B cell (primary cell): ENCODE measurements at regions not wholly inside any gene's neighbourhood (a gene's known extent, or its start where the extent isn't known, plus 50 kb on each side); places are given as distances from the start of the nearest gene placed in this dataset.

Experiments
- ATAC-seq: fragments of 200-7000 bp; cut with Tn5 transposase; one replicate; pipeline ENCODE4 v1.10.0; 2021; ENCODE audit warnings: low read depth, mild to moderate bottlenecking, moderate number of reproducible peaks, moderate library complexity
- CTCF ChIA-PET: fragments of 350-600 bp; sonication (Branson Sonifier 250); formaldehyde crosslinking; loops from one replicate; lab custom pipeline; 2021; ENCODE audit warnings: antibody characterized with exemption, inconsistent platforms; lab: Charles Lee
- POLR2A ChIA-PET: fragments of 350-600 bp; sonication (Branson Sonifier 250); formaldehyde crosslinking; loops from one replicate; lab custom pipeline; 2021; ENCODE audit warnings: antibody characterized with exemption; lab: Charles Lee
- DNase-seq: peaks from one replicate; pipeline ENCODE4 v3.0.0; 2013
- H2AFZ ChIP-seq: 2 replicates; pipeline ENCODE4 v1.6.1; 2012; ENCODE audit warnings: mild to moderate bottlenecking, low read depth, low read length; ENCODE audit not compliant: insufficient read depth, poor library complexity, severe bottlenecking
- H3K27ac ChIP-seq, 2 donors: 1 replicate in 1 of 2; 2 replicates in 1 of 2; pipeline ENCODE4 v1.5.1; 2012 to 2013; ENCODE audit warnings: low read length in 2 of 2, mild to moderate bottlenecking in 2 of 2, moderate library complexity in 1 of 2
- H3K27me3 ChIP-seq, 4 experiments: fragments of 200-600 bp in 1 of 4; sonication (generic) in 1 of 4; replicated peaks in 1 of 4; 1 replicate in 2 of 4; 2 replicates in 2 of 4; pipeline versions ENCODE4 v1.6.1 to v1.7.0; 2013 to 2016; ENCODE audit warnings: low read length in 3 of 4, mild to moderate bottlenecking in 2 of 4, mixed read lengths in 1 of 4, moderate library complexity in 1 of 4; ENCODE audit not compliant: insufficient read depth in 4 of 4, control insufficient read depth in 3 of 4; ENCODE audit errors: control extremely low read depth in 1 of 4
- H3K36me3 ChIP-seq, 2 experiments: replicated peaks in 1 of 2; 1 replicate in 1 of 2; 2 replicates in 1 of 2; pipeline versions ENCODE4 v1.6.1 to v1.7.1; 2013; ENCODE audit warnings: low read length in 1 of 2; ENCODE audit not compliant: insufficient read depth in 2 of 2, control insufficient read depth in 1 of 2; ENCODE audit errors: control extremely low read depth in 1 of 2, extremely low read depth in 1 of 2
- H3K4me1 ChIP-seq, 2 donors: fragments of 200-600 bp in 1 of 2; sonication (generic) in 1 of 2; 1 replicate in 1 of 2; 2 replicates in 1 of 2; pipeline versions ENCODE4 v1.5.1 to v1.6.1; 2013 to 2017; ENCODE audit warnings: low read length in 2 of 2; ENCODE audit not compliant: control insufficient read depth in 2 of 2, insufficient read depth in 2 of 2
- H3K4me2 ChIP-seq: replicated peaks from 2 replicates; pipeline ENCODE3; 2012; ENCODE audit warnings: mild to moderate bottlenecking, low read depth, low read length; ENCODE audit not compliant: poor library complexity, severe bottlenecking
- H3K4me3 ChIP-seq, 5 experiments: fragments of 200-600 bp in 1 of 5; sonication (generic) in 1 of 5; 1 replicate in 3 of 5; 2 replicates in 2 of 5; pipeline versions ENCODE4 v1.5.1 to v1.7.0; 2011 to 2016; ENCODE audit warnings: low read length in 4 of 5, mild to moderate bottlenecking in 4 of 5, low read depth in 2 of 5, control low read depth in 1 of 5, moderate library complexity in 1 of 5; ENCODE audit not compliant: insufficient read depth in 1 of 5; ENCODE audit errors: control extremely low read depth in 1 of 5, extremely low read depth in 1 of 5
- H3K79me2 ChIP-seq: fragments of 200-600 bp; sonication (generic); one replicate; pipeline ENCODE4 v1.6.0; 2016; ENCODE audit warnings: low read length; ENCODE audit not compliant: control insufficient read depth, insufficient read depth
- H3K9ac ChIP-seq: fragments of 200-600 bp; sonication (generic); 2 replicates; pipeline ENCODE4 v1.6.1; 2017; ENCODE audit warnings: mild to moderate bottlenecking, low read length, moderate library complexity
- H3K9me3 ChIP-seq, 3 donors: one replicate each; pipeline versions ENCODE4 v1.6.1 to v1.7.1; 2013; ENCODE audit warnings: low read length in 2 of 3; ENCODE audit not compliant: control insufficient read depth in 2 of 3, insufficient read depth in 1 of 3; ENCODE audit errors: control extremely low read depth in 1 of 3
- H4K20me1 ChIP-seq: 2 replicates; pipeline ENCODE4 v1.6.0; 2012; ENCODE audit warnings: mild to moderate bottlenecking, low read length; ENCODE audit not compliant: insufficient read depth, control insufficient read depth, poor library complexity, severe bottlenecking
- H3K27ac Mint-ChIP-seq: one replicate; pipeline ENCODE4 v1.8.0; 2021; ENCODE audit warnings: mixed read lengths
- H3K27me3 Mint-ChIP-seq: one replicate; pipeline ENCODE4 v1.8.0; 2021; ENCODE audit warnings: mixed read lengths
- H3K4me1 Mint-ChIP-seq: one replicate; pipeline ENCODE4 v1.8.0; 2021; ENCODE audit warnings: mixed read lengths
- H3K4me3 Mint-ChIP-seq: one replicate; pipeline ENCODE4 v1.8.0; 2021; ENCODE audit warnings: mixed read lengths
- H3K9me3 Mint-ChIP-seq: one replicate; pipeline ENCODE4 v1.8.0; 2022; ENCODE audit warnings: mixed read lengths; ENCODE audit not compliant: insufficient read depth
- CTCF ChIP-seq: fragments of 200-600 bp; IDR thresholded peaks from one replicate; pipeline ENCODE4 v1.8.0; 2022; ENCODE audit warnings: antibody characterized with exemption, mild to moderate bottlenecking
- EZH2 ChIP-seq: IDR thresholded peaks from 2 replicates; pipeline ENCODE4 v1.6.1; 2012; ENCODE audit warnings: borderline replicate concordance, low read depth, mild to moderate bottlenecking, moderate library complexity, low read length; ENCODE audit not compliant: insufficient read depth, poor library complexity, severe bottlenecking
- WGBS: methylation state at CpG from one replicate; pipeline ENCODE4 v1.1.5; 2013; ENCODE audit warnings: missing lambda C conversion rate; ENCODE audit not compliant: insufficient coverage; 5-methylcytosine and 5-hydroxymethylcytosine counted together
- intact Hi-C: fragments of 100-400 bp; cut with micrococcal nuclease; formaldehyde crosslinking; loops from one replicate; pipeline ENCODE4 v1.10.0; 2022

- Histone ChIP-seq H4K20me1 (no peaks in the 10 kb centered on the region), H3K4me2 (peak overlapping the region; percentile 99), H3K4me1 (peaks cover 28 to 48% of the 10 kb centered on the region in 2 donors), H3K9me3 (no peaks in the 10 kb centered on the region), H3K27ac (peak overlapping the region in 1 of 2 donors; percentile 9), H2AFZ (peak overlapping the region; percentile 68), H3K4me3 (peak overlapping the region in 1 of 5 experiments; percentile 9), H3K79me2 (peaks cover 55% of the 10 kb centered on the region), H3K9ac (no peak overlapping the region), H3K36me3 (no peaks in the 10 kb centered on the region), H3K27me3 (no peaks in the 10 kb centered on the region)
- 56% methylated on average over 17 of the region's 19 CpGs for WGBS
- no peaks in the 10 kb centered on the region for H3K27me3 Mint-ChIP-seq
- intact Hi-C loops: no loop called here
- H3K9me3 Mint-ChIP-seq: no peaks in the 10 kb centered on the region
- TF ChIP-seq EZH2: no peak
- TF ChIP-seq CTCF: no peak
- CTCF ChIA-PET: interaction anchor here (0.9 to 2.7 kb wide), 8 partner anchors 12 to 122 kb away, joined by 3 to 15 read pairs (median 4); no protein-coding TSS in a partner anchor
- peaks cover 38% of the 10 kb centered on the region for H3K4me1 Mint-ChIP-seq
- ATAC-seq (no peak), DNase-seq (no peak)
- POLR2A ChIA-PET: interaction anchor here (1.2 to 1.5 kb wide), 4 partner anchors 8 to 52 kb away, joined by 4 to 15 read pairs (median 6); no protein-coding TSS in a partner anchor
- H3K4me3 Mint-ChIP-seq: peak overlapping the region; percentile 98
- H3K27ac Mint-ChIP-seq: peak overlapping the region; percentile 66
Observed at GRCh38 chr17:77375108-77375916, 234.5 kb downstream of the SEC14L1 start.
